HCT116 (cell line): ENCODE measurements at regions not wholly inside any gene's neighbourhood (a gene's known extent, or its start where the extent isn't known, plus 50 kb on each side); places are given as distances from the start of the nearest gene placed in this dataset.

ENCODE experiments used
- ATF3 ChIP-seq: IDR thresholded peaks from 2 replicates; pipeline ENCODE4 v1.6.1; 2012
- CBX3 ChIP-seq: IDR thresholded peaks from 2 replicates; pipeline ENCODE4 v1.6.1; 2012; ENCODE audit warnings: low read depth
- CEBPB ChIP-seq: IDR thresholded peaks from 2 replicates; pipeline ENCODE4 v1.6.1; 2012; ENCODE audit warnings: low read depth
- EZH2 ChIP-seq: fragments of 200-600 bp; sonication (generic); IDR thresholded peaks from 2 replicates; pipeline ENCODE4 v1.6.1; 2017; ENCODE audit warnings: antibody characterized with exemption, mixed run types
- EZH2phosphoT487 ChIP-seq: fragments of 200-600 bp; IDR thresholded peaks from 2 replicates; pipeline ENCODE4 v1.6.1; 2018; ENCODE audit warnings: antibody characterized with exemption, borderline replicate concordance
- POLR2A ChIP-seq: IDR thresholded peaks from 2 replicates; pipeline ENCODE4 v1.7.0; 2011; ENCODE audit warnings: borderline replicate concordance; ENCODE audit not compliant: insufficient read depth, insufficient read length; ENCODE audit errors: extremely low read depth
- POLR2AphosphoS5 ChIP-seq: IDR thresholded peaks from 2 replicates; pipeline ENCODE4 v1.6.1; 2011; ENCODE audit warnings: mild to moderate bottlenecking, low read depth, low read length, moderate library complexity
- RAD21 ChIP-seq: IDR thresholded peaks from 2 replicates; pipeline ENCODE4 v1.6.1; 2012; ENCODE audit warnings: low read depth, mild to moderate bottlenecking
- SIN3A ChIP-seq: IDR thresholded peaks from 2 replicates; pipeline ENCODE4 v1.6.1; 2012; ENCODE audit warnings: low read depth
- ZNF274 ChIP-seq: fragments of 200-500 bp; sonication (Bioruptor generic); IDR thresholded peaks from 2 replicates; pipeline ENCODE4 v1.6.1; 2014; ENCODE audit warnings: mild to moderate bottlenecking, low read depth, low read length, inconsistent platforms
- TF ChIP-seq, protein P1 (sequence below): IDR thresholded peaks from 2 replicates; pipeline ENCODE4 v1.6.1; 2012; ENCODE audit warnings: low read depth
- TF ChIP-seq, protein P2 (sequence below), 3 experiments: fragments of 200-600 bp in 1 of 3; sonication (generic) in 1 of 3; IDR thresholded peaks in 2 of 3; conservative IDR thresholded peaks in 1 of 3; 2 replicates each; pipeline ENCODE4 v1.5.1; 2012 to 2017; ENCODE audit warnings: low read depth in 2 of 3, low read length in 2 of 3, antibody characterized with exemption in 1 of 3, borderline replicate concordance in 1 of 3, control low read depth in 1 of 3, mild to moderate bottlenecking in 1 of 3, mixed read lengths in 1 of 3, mixed run types in 1 of 3, moderate library complexity in 1 of 3; ENCODE audit not compliant: insufficient read depth in 1 of 3

DNA sequence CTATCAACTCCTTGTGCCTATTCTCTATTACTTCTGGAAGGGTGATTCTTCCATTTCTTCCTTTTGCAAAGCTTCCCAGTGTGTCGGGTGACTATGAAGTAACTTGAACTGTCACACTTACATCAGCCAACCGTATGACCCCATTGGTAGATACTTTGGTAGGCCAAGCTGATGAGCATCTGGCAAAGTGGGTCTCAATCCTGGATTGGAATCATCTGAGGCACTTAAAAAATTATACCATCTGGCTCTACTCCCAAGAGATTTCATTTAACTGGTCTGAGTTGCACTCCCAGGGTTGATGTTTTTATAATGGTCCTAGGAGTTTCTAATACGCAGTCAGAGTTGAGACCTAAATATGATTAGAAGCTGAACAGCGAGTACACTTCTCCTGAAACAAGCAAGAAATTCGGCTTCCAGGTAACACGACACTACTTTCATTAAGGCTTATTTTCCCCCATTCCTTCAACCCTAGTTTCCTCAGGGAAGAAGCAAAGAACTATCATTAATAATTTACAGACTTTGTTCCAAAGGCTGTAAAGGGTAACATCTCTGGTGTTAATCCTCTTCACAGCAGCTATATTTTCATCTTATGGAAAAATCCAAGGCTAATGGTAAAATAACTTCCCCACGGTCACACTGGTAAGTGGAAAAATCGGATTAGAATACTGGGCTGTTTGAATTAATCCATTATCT, 76.8 kb downstream of the PDE6H start:
- no peak for TF ChIP-seq SIN3A
- TF ChIP-seq POLR2A = no peak
- TF ChIP-seq, protein P1, sequence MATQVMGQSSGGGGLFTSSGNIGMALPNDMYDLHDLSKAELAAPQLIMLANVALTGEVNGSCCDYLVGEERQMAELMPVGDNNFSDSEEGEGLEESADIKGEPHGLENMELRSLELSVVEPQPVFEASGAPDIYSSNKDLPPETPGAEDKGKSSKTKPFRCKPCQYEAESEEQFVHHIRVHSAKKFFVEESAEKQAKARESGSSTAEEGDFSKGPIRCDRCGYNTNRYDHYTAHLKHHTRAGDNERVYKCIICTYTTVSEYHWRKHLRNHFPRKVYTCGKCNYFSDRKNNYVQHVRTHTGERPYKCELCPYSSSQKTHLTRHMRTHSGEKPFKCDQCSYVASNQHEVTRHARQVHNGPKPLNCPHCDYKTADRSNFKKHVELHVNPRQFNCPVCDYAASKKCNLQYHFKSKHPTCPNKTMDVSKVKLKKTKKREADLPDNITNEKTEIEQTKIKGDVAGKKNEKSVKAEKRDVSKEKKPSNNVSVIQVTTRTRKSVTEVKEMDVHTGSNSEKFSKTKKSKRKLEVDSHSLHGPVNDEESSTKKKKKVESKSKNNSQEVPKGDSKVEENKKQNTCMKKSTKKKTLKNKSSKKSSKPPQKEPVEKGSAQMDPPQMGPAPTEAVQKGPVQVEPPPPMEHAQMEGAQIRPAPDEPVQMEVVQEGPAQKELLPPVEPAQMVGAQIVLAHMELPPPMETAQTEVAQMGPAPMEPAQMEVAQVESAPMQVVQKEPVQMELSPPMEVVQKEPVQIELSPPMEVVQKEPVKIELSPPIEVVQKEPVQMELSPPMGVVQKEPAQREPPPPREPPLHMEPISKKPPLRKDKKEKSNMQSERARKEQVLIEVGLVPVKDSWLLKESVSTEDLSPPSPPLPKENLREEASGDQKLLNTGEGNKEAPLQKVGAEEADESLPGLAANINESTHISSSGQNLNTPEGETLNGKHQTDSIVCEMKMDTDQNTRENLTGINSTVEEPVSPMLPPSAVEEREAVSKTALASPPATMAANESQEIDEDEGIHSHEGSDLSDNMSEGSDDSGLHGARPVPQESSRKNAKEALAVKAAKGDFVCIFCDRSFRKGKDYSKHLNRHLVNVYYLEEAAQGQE = no peak
- no peak for TF ChIP-seq CBX3
- TF ChIP-seq, protein P2, sequence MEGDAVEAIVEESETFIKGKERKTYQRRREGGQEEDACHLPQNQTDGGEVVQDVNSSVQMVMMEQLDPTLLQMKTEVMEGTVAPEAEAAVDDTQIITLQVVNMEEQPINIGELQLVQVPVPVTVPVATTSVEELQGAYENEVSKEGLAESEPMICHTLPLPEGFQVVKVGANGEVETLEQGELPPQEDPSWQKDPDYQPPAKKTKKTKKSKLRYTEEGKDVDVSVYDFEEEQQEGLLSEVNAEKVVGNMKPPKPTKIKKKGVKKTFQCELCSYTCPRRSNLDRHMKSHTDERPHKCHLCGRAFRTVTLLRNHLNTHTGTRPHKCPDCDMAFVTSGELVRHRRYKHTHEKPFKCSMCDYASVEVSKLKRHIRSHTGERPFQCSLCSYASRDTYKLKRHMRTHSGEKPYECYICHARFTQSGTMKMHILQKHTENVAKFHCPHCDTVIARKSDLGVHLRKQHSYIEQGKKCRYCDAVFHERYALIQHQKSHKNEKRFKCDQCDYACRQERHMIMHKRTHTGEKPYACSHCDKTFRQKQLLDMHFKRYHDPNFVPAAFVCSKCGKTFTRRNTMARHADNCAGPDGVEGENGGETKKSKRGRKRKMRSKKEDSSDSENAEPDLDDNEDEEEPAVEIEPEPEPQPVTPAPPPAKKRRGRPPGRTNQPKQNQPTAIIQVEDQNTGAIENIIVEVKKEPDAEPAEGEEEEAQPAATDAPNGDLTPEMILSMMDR (IDR thresholded peaks at IDR 0.05 in 2 of 3, conservative IDR thresholded peaks at IDR 0.05 in 1 of 3; ENCODE audit: borderline replicate concordance in 1 of 3, insufficient read depth in 1 of 3, low read depth in 2 of 3, low read length in 2 of 3) = no peak
- TF ChIP-seq EZH2 = no peak
- no peak for TF ChIP-seq POLR2AphosphoS5
- no peak for TF ChIP-seq EZH2phosphoT487
- no peak for TF ChIP-seq ATF3
- no peak for TF ChIP-seq ZNF274
- no peak for TF ChIP-seq CEBPB
- no peak for TF ChIP-seq RAD21
